GM19452 (cell line): ENCODE measurements at regions not wholly inside any gene's neighbourhood (a gene's known extent, or its start where the extent isn't known, plus 50 kb on each side); places are given as distances from the start of the nearest gene placed in this dataset.

Source experiments
- ATAC-seq: cut with Tn5 transposase; IDR thresholded peaks from one replicate; pipeline ENCODE4 v1.9.1; 2021; ENCODE audit not compliant: unreplicated experiment

DNA sequence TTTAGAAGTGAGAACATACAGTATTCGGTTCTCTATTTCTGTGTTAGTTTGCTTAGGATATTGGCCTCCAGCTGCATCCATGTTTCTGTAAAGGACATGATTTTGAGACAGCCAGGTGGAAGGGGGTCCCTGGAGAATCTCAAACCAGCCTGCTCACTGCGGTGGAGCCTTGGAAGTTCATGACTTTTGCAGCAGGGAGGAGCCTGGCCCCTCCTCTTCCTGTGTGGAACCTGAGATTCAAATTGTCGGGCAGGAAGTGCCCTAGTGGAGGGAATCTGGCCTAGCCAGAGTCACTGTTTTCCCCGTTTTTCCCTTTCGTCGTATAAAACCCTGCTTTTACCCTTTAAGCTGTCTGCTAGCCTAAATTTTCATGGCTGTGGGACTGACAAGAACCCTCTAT lies 762.6 kb downstream of the PCDH18 start:
- ATAC-seq = no peak

DNA sequence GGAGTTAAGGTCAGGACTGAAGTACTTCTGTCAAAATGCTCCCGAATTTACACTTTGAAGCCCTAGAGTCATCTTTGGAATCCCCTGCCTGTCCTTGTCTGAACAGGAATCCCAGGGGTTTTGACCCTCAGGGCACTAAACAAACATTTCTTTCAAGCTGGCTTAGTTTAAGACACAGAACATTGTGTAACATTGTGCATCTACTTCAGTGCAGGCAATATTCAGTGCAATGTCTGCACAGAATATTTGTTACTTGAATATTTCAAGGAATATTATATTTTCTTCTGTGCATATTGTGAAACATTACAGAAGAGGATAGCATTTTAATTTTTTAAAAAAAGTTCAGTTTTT lies 763.4 kb downstream of the PCDH18 start:
- ATAC-seq = no peak

DNA sequence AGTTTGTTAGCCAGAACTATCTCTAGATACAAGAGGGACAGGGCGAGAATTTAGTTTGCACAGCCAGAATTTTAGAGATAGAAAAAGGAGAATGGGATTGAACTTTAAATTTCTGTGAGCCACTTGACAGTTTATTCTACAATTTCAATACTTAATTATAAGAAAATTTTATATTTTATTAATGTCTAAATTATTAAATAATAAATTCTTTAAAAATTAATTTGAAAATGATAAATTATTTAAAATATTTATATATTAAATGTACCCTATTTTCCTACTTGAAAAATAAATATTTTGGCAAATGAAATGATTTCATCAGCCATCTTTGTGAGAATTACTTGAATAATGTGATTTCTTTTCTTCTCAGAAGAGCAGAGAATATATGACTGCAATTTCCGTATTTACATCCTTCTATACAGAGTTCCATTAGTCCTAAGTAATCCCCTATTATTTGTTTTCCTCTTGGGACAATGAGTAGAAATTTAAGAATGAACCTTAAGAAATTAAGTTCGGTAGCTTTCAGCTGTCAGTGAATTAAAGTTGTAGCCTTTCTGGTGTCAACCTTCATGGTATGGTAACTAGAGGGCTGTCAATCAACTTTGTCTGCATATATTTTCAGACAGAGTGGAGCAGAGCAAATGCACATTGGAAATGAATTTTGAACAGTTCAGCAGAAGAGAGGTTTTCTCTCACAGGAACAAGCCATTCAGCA lies 763.9 kb downstream of the PCDH18 start:
- ATAC-seq = no peak

DNA sequence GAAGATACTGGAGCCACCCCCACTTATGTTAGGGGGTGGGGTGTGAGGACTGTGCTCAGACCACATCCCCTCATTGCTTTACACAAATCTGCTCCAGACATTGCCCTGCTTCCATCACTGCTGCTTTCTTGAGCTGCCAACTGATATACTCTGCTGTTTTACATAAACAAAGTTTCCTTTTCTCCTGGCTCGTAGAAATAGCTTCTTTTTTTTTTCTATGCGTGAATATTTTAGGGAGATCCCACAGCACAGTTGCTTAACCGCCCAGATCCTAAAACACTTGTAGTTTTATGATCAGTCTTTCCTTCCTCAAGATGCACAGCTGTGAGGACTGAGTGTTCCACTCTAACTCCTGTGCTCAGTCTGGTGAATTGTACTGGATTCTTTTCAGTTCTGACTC lies 768.4 kb downstream of the PCDH18 start:
- ATAC-seq = no peak

DNA sequence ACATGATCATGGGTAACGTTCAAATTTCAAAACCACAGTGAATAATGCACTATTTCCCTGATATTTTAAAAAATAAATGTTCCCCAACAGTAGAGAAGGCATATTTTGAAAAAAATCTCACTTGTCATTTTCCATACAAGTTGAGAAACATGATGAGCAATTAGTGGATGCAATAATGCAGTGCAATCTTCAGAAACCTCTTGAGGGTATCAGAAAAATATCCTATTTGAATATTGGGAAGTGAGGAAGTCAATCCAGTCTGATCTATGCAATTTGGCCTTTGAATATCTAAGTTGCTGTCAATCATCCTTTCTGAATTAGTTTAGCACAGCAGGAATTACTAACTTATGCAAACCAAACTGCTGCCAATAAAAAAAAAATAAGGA lies 776.8 kb downstream of the PCDH18 start:
- no peak for ATAC-seq

DNA sequence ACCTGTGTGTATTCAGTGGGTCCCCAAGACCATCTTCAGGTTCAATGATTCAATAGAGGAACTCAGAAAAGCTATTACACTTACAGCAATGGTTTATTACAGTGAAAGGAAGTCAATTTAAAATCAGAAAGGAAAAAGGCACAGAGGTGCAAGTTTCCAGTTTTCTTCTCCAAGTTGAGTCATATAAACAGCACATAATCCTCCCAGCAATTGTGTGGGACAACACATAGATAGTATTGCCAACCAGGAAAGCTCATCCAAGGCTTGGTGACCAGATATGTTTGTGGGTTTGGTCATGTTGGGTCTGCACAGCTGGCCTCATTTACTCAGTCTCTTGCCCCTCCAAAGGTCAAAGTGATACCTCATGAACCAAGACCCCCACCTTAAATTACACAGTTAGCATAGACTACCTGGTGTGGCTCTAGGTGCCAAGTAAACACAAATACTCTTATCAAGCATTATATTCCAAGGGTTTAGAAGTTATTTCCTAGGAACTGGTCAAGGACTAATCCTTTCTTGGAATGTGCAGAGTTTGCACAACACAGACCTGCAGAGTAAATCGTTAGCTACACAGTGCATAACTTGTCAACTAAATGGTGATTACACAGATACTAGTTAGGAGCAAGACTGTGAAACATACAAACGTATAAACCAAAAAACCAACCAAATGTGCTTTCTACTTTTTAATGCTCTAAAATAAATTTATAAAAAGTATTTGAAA lies 777.3 kb downstream of the PCDH18 start:
- ATAC-seq = no peak

DNA sequence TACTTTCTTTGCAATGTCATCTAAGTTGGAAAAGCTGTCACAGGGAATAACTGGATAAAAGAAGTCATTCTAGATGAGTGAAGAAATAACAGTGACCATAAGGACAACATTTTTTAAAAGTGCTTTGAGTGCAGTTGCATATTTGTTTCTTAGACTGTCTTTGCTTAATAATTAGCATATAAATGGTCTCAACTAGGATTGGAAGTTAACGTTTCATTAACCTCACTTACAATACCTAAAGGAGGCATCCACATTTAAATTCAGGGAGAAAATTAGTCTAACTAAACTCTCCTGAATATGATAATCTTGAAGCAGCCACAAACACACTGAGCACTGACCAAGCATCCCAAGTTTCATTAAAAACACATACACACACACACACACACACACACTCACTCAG lies 780.7 kb downstream of the PCDH18 start:
- no peak for ATAC-seq

DNA sequence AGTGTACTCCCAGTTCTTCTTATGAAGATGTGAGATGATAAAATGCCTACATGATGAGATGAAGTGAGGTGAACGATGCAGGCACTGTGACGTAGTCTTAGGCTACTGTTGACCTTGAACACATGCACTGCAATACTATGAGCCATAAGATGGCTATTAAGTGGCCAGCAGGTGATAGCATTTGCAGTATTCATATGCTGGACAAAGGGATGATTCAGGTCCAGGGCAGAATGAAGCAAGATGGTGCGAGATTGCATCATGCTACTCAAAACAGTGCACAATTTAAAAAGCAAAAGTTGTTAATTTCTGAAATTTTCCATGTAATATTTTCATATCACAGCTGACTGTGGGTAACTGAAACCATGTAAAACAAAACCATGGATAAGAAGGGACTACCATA lies 781.4 kb downstream of the PCDH18 start:
- ATAC-seq = no peak

DNA sequence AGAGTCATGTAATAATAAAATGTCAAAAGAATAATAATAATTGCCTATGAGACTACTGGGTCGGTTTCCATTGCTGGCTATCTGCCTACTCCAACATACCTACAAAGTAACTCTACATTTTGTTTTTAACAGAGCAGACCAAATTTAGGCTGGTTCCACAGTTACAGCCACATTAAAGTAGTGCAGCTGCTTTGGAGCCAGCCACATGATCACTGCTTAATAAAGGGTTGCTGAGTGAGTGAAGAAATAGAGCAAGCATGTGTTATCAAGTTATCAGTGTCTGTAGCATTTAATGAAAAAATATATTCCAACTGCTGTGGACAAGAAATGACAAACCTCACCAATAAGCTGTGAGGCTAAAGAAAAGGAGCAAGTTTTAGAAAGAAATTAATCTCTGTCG lies 782.3 kb downstream of the PCDH18 start:
- ATAC-seq = no peak

DNA sequence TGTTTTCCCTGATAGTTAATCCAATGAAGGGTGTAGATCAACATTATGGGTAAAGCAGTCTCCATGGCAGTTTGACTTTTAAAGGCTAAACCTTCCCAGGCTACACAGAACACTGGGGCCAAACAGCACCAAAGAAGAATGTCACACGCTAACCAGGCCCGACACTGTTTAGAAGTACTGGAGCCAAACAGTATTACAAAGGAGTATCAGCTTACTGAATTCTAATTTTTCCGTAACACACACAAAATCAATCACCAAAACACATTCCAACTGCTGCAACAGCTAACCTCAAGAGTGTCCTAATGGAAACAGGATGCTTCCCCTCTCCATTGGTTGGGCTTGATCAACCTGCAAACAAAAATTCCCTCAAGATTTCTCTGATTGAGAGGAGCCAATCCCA lies 783.5 kb downstream of the PCDH18 start:
- ATAC-seq = no peak

DNA sequence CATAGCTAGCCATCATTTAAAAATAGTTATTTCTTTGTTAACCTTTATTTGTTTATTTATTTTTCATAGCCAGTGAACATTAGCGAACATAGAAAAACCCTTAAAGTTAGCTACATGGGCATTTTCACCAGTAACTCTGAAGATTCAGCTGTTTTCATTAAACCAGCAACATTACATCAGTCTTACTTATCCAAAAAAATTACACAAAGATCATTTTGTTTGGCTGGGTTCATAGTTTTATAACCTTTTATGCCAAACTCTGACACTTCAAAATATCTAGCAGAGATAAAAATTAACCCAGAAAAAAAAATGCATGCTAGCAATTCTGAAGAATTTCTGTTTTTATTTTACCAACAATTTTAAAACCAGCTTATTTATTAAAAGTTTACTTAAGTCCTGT lies 784.1 kb downstream of the PCDH18 start:
- no peak for ATAC-seq

DNA sequence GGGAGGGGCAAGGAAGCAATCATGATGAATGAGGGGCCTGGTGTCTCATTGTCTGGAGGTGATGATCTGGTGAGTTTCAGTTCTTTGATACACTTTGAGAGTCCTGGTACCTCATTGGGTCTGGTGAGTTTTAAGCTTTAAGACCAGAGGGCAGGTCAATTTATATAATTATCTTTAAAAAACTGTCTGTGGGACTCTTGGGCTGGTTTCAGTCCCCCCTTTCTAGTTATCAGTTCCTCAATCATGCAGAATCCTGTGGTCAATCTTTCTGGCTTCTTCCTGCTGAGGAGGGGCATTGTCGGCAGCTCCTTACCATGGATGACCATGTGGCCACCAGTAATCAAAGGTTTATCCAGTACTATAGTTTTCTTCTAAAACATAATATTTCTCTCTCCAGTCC lies 789.1 kb downstream of the PCDH18 start:
- ATAC-seq = no peak

DNA sequence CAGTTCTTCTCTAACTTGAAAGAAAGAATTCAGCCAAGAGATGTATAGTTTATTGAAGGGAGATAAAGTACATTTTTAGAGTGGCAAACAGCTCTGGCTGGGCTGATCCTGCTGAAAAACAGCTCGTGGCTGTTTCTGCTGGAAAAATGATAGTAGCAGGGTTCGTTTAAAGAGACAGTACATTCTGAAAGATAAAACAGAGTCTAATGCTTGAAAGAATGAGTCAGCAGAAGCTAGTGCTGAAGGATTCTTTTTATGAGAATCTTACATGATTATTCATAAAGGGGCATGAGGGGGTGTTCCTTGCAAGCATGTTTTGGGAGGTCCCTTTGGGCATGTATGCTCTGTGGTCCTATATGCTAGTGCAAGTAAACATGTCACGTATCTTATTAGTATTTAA lies 790.0 kb downstream of the PCDH18 start:
- no peak for ATAC-seq

DNA sequence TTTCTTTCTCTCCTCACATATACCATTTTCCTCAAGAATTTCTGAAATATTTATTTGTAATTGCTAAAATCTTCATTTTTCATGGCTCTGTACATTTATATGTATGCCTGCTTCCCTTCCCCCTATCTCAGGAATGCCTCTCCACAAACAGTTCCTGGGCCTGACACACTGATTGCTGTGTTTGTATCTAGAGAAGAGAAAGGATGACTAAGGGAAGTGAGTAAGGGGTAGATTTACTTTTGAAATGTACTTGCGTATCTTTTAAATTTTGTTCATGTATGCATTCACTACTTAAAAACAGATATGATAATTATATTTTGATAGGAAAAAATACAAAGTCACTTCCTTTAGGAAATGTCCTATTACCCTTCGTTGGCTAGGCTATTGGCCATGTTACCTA lies 790.8 kb downstream of the PCDH18 start:
- ATAC-seq = no peak

DNA sequence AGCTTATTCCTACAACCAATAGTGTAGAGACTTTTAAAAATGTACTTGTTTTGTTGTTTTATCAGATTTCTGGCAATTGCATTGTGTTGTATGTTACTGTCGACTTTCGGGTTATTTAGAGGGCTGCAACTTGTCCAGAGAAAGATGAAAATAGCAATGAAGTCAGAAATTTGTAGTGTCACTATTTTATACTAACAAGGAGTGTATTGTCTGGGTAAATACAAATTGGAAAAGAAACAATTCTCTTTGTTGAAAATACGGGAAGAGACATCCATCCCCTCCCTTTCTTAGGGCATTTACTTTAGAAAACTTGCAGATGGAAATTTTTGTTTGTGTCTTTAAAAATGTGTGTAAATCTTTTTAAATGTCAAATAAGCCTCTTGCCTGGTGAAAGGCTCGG lies 792.0 kb downstream of the PCDH18 start:
- ATAC-seq = no peak

DNA sequence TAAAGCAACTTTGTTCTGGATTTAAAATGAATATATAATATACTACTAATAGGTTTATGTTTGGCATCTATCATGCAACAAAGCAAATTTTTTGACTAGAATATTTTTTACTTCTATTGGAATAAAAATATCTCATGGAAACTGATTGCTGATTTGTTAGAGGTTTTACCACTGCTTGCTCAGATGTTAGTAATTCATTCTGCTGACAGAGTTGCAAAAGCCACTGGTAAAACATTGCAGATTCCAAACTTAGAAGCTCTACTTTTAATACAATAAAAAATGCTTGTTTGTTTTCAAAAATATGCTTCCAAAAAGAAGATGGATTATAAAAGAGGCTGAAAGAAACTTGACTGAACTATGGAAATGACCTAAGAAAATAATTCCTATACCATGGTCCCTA lies 795.2 kb downstream of the PCDH18 start:
- ATAC-seq = no peak

DNA sequence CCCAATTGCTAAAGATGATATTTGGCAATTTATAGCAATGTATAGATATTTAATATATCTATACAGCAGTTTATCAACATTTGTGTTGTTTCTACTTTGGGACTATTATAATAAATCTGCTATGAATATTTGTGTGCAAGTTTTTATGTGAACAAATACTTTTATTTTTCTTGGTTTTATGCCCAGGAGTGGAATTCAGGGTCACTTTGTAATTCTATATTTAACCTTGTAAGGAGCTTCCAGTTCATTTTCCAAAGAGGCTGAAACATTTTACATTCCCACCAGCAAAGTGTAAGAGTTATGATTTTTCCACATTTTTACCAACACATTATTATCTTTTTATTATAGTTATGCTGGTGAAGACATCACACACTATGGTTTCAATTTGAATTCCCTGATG lies 801.3 kb downstream of the PCDH18 start:
- no peak for ATAC-seq

DNA sequence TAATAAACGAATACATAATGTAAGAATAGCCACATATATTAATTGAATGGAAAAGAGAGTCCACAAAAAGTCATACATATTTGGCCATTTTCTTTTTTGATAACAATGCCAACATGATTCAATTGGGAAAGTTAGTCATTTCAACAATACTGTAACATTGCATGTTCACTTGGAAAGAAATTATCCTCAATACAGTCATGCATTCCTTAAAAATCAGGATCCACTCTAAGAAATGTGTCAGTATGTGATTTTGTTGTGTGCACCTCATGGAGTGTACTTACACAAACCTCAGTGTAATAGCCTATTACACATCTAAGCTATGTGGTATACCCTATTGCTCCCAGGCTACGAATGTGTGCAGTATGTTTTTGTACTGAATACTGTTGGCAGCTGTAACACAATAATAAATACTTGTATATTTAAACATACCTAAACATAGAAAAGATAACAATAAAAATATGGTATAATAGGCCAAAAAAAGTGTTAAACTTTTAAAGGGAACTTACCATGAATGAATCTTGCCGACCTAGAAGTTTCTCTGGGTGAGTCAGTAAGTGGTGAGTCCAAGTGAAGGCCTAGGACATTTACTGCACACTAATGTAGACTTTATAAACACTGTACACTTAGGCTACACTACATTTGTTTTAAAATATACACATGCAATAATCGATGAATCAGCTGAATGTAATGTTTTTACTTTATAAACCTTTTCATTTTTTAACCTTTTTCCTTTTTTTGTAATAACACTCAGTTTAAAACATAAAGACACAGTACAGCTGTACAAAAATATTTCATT lies 806.8 kb downstream of the PCDH18 start:
- ATAC-seq = no peak

DNA sequence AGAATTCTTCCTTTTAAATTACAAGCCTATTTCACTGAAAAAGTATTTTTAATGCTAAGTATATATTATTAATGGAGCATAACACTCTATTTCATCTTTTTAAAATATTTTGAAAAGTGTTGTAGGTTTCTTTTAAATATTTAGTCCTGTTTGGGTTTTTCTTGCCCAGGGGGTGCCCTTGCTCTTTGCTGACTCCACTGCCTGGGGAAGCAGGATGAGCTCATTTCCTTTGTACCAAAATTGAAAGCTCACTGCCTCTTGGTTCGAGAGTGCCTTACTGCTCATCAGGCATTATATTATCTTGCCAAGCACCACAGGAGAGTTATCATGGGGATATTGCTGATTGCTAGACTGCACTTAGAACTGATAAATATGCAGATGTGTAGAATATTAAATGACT lies 819.2 kb downstream of the PCDH18 start:
- ATAC-seq = no peak

DNA sequence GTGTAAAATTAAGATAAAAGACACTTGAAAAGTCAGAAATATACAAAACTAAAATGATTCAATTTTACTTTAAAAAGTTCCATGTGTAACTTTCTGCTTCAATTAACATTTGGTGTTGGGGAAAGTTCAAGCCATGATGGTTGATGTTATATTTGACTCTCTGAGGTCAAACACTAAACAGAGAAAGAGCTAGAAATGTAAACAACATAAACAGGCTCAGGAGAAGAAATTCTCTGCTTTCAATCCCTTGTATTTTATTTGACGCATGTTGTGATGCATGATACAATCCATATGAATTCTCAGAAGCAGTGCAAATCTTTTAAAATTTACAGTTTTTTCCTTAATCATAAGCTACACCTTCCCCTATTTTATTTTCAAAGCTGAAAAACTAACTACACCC lies 822.4 kb downstream of the PCDH18 start:
- ATAC-seq = no peak

DNA sequence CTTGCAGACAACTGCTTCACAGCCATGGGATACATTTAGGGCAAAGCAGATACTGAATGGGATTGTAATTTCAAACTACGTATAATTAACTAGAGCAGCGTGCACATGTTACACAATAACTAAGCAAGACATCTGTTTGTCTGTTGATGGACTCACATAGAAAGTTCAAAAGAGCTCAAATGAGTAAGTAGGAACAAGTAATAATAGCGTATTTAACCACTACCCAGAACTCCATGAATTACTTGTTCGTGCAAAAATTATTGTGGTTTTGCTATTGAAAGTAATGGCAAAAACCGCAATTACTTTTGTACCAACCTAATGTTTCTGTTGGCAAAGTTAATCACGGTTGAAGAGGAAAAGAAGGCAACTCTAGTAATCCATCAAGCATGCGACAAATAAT lies 825.4 kb downstream of the PCDH18 start:
- no peak for ATAC-seq

DNA sequence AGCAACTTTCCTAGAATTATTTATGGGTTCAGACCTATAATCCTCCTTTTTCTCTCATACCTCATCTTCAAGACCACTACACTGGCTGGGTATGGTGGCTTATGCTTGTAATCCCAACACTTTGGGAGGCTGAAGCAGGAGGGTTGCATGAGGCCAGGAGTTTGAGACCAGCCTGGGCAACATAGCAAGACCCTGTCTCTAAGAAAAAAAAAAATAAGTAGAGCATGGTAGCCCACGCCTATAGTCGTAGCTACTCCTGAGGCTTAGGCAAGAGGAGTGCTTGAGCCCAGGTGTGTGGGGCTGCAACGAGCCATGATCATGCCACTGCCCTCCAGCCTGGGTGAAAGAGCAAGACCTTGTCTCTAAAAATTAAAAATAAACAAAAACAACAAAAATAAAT lies 832.4 kb downstream of the PCDH18 start:
- ATAC-seq = no peak
